ENCODE measurements at regions not wholly inside any gene's neighbourhood (a gene's known extent, or its start where the extent isn't known, plus 50 kb on each side); places are given as distances from the start of the nearest gene placed in this dataset.

DNA sequence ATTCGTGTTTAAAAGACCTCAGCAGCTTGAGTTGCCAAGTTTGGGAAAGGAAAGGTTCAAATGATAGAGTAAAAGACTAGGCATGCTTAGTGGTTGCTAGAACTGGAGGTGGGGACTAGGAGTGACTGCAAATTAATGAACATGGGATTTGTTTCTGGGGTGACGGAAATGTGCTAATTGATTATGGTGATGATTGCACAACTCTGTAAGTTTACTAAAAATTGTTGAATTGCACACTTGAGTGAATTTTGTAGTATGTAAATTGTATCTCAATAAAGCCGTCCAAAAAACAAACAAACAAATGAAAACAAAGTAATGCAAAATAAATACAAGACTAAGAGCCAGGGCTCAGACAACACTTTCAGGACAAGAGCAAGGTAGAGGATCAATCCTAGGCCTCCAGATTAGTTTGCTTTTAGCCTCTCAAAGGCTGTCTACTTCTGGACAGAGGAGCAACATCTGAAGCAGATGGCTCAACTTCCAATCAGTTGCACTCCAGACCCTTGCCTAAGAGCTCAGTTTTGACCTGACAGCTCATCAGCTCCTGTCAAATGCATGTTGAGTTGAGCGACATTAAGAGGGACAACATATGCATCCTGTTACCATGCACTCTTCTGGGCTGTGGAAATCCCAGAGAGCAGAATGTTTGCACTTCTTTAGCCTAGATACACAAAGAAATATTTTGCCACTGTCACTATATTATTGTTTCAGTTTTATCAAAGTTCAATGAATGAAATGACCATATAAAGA lies 111.2 kb upstream of the ASIC2 start:
- no peak for DNase-seq

DNA sequence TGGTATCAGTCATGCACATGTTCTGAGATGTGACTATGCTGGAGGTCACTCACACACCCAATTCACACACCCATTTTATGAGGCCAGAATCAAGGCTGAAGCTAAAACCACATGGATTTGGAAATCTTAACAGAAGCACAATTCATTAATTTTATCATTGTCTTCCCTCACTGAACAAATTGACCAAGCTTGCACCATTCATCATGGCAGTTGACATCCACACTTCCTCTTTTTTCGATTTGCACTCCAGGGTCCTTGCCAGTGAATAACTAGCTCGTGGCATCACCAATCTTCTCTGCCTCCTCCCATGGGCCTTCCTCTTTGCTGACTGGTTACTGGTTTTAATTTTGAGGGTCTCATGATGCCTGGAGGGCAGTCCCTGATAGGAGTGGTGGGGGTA lies 123.0 kb upstream of the ASIC2 start:
- no peak for DNase-seq

DNA sequence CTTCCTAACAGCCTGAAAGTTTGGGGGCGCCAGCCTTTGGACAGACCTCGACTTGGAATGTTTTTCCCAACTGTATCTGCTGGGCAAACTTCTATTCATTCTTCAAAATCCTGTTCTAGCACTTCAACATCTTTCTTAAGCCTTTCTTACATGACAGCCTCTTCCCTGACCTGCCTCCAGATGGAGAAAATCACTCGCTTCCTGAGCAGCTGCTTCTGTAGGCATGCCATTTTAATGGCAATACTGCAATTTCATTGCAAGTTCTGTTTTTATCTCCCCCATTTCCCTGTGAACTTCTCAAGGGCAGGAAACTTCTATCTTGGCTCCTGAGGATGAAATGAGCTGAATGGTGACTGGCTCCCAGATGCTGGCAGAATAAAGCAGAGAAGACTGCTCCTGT lies 128.8 kb upstream of the ASIC2 start:
- no peak for DNase-seq

DNA sequence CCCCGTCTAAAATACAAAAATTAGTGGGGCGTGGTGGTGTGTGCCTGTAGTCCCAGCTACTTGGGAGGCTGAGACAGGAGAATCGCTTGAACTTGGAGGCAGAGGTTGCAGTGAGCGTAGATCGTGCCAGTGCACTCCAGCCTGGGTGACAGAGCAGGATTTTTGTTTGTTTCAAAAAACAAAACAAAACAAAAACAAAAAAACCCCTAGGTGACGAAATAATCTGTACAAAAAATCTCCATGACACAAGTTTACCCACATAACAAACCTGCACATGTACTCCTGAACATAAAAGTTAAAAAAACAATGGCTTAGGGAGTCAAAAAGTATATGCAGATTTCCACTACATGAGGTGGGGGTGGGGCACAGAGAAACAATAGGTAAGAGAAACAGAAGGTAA lies 140.5 kb upstream of the ASIC2 start:
- DNase-seq, result no peak

DNA sequence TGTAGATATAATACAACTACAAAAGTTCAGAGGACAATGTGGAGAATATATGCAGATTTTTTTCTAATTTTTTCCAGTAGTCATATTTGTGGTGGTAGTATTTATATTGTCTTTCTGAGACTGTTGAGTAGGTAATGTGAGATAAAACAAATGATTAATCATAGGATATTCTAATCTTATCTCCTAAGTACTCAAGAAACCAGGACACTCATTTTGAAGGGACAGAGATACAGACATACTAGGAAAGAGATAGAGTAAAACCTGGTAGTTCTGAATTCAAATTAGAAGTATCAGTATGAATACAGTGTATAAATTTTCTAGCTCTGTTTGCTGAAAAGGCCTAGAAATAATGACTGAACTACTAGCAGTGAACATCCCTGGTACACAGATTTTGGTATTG lies 141.7 kb upstream of the ASIC2 start:
- no peak for DNase-seq

DNA sequence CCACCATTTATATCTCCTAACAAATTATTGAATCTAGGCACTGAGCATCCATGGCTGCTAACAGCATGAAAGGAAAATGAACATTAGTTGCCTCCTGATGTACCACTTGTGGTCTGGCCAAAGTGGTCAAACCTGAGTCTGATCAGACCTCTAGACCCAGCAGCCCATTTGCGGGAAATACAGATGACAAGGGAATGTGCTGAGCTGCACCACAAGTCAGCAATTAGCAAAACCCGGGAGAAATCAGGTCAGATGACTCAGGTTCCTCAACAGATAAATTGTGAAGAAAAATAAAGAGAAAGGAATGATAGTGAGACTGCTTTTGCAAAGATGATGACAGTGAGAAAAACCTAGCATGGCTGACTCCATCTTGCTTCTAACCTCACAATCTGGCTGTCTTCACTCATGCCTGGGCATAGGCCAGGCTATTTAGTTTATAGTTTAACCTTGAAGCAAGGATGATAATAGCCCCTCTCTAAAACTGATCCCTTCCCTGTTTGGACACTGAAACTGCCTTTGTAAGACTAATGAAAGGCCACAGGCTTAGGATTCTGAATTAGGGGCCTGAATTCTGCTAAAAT lies 142.7 kb upstream of the ASIC2 start:
- DNase-seq, result no peak

DNA sequence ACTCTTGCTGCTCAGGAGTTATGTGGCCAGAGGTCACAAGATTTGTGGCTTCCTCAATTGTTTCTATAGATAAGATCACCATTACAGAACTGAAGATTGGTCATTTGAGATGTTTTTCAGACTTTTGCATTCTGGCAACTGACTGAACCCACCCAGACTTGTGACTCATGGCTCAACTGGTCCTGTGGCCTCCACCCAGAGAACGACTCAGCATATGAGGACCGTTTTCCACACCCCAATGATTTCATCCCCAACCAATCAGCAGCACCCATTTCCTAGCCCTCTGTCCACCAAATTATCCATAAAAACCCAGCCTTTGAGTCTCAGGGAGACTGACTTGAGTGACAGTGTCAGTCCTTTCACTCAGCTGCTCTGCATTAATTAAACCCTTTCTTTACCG lies 143.2 kb upstream of the ASIC2 start:
- DNase-seq, result no peak

DNA sequence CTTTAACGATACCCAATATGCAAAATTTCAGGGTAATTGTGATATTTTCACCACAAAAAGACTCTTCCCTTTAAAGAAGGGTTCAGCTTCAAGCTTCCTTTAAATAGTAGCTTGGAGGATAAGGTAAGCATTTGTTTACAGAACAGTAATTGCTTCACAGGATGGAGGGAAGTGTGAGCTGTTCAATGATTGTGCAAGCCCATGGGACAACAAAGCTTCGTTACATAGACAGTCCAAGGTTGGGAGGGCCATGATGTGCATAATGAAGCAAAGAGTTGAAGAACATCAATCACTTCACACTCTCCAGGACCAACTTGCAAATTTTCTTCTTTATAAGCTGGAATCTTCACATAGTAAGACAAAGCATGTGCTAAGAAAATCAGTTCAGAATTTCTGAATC lies 145.0 kb upstream of the ASIC2 start:
- no peak for DNase-seq

DNA sequence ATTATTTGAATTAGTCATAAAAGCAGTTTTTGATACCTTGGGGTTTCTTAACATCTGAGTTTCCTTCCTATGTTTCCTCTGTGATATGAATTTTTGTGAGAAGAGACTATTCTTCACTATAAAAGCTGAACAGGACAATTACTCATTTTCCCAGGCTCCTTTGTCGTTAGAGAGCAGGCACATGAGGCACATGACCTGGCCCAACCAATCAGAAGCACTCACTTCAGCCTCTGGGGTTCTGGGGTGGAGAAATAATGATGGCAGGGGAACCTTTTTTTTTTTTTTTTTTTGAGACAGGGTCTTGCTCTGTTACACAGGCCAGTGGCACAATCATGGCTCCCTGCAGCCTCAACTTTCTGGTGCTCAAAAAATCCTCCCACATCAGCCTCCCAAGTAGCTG lies 145.5 kb upstream of the ASIC2 start:
- DNase-seq, result no peak

DNA sequence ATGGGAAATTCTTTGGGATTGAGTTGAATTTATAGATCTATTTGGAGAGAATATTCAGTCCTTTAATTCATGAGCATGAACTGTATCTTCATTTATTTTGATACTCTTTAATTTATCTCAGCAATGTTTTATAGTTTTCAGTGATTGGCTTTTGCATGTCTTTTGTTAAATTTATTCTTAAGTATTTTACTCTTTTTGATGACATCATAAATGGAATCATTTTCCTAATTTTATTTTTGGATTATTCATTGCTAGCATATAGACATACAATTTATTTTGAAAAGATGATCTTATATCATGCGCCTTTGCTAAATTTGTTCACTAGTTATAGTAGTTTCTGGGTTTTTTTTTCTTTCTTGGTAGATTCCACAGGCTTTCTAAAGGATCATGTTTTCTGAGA lies 149.2 kb upstream of the ASIC2 start:
- no peak for DNase-seq

DNA sequence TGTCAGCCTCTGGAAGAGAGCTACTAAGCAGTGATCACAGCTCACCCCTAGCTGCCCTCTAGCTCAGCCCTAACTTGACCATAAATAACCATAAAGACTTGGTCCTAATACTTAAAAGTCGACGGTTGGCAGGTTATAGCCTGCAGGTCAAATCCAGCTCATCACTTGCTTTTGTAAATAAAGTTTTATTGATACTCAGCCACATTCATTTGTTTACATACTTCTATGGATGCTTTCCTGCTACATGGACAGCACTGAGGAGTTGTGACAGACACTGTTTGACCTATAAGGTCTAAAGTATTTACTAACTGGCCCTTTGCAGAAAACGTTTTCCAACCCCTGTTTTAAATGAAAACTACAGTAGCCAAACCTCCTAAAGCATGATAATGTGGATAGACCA lies 151.6 kb upstream of the ASIC2 start:
- no peak for DNase-seq

DNA sequence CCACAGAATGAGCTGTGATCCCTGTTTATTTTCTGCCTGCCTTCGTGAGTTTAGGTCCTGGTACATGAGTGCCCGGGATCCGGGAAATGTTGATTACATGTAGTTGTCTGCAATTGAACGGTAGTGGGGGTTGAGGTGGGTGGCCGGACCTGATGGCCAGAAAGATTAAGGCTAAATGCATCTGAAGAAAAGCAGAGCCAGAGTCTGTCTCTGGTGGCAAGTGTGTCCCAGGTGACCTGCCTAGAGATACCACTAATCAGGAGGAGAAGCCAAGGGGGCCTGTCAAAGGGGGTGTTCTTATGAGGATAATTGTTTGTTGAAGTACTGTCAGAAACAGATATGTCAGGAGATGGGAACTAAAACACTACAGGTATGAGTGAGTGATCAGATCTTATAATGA lies 154.0 kb upstream of the ASIC2 start:
- no peak for DNase-seq

DNA sequence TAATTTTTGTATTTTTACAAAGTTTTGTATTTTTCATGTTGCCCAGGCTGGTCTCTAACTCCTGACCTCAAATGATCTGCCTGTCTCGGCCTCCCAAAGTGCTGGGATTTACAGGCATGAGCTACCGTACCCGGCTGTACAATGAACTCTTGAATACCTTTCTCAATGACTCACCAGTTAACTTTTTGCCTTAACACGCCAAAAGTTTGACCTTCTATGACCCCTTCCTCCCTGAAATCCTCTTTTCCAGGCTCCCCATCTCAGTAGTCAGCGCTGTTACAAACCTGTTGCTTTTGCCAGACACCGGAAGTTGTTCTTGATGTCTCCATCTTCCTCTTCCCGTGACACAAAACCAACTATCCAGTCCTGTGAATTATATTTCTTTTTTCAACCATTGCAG lies 158.1 kb upstream of the ASIC2 start:
- DNase-seq, result no peak

DNA sequence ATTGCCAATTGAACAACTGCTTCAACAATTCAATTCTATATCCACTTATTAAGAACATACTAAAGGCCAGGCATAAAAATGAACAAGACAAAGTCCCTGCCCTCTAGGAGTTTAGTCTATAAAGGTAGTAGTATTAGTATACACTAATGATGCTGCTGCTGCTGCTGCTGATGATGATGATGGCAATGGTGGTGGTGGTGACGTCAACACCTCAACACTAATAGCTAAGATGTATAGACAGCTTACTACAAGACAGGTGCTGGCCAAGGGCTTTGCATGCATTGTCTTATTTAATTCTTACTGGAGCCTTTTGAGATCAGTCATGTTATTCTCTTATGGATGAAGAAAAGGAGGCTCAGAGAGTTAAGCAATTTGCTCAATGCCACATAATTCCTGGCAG lies 164.4 kb upstream of the ASIC2 start:
- DNase-seq, result no peak

DNA sequence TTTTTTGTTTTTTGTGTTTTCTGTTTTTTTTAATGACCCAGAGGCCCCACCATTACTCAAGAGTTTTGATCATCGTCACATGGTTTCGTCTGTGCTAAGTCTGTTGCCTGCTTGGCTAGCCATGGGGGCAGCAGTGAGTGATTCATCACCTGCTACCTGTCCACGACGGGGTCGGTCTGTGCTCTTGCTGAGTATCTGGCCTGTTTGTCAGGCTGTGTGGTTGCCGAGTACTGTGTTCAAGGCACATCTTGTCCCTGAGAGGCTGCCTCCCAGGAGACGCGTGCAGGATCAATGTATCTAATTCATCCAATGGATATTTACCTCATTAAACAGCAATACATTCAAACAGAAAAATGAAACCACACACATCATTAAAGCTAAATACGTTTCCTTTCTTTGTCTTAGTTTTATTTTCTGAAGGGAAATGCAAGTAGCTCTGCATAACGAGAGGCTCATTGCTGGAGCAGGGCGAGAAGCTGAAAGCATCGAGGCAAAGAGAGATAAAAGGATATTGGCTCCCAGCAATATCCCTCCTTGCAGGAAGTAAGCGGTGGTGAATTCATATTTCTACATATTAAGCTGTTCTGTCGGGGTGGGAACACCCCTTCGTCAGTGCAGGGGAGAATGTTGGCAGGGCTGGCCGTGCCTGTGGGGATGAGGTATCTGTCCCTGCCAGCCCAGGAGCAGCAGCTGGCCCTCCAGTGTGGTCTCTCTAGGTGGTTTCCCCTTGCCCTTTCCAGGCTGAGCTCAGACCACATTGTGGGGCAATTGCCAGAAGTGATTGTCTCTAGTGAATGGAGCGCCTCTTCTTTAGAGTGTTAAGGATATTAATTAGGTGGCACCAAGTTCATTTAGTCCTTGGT lies 166.2 kb upstream of the ASIC2 start:
- DNase-seq, result no peak

DNA sequence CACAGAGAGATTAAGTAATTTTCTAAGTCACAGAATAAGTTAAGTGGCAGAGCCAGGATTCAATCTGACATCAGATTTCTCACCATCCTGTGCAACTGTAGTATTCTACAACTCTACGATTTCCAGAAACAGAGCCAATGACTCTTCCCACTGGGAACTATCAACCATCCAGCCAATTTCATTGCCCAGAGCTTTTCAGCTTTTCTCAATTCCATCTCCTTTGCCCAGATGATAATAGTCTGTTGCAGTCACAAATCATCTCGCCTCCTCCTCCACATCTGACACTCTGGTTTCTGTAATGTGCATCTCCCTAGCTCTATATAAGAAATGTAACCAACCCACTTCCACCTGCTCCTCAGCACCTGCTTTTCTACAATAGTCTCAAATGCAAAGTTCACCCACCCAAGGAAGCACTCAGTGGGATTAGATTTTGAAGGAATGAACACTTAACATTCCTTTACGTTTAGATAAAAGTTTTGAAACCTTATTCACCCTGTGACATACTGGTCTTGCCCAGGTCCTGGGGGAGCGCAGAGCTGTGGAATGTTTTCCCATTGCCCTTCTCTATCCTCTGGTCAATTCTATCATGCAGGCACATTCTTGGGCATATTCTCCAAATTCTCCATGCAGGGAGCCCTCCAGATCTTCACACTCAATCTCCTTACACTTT lies 167.8 kb upstream of the ASIC2 start:
- DNase-seq, result peak in 1 of 2 donors; percentile 10

DNA sequence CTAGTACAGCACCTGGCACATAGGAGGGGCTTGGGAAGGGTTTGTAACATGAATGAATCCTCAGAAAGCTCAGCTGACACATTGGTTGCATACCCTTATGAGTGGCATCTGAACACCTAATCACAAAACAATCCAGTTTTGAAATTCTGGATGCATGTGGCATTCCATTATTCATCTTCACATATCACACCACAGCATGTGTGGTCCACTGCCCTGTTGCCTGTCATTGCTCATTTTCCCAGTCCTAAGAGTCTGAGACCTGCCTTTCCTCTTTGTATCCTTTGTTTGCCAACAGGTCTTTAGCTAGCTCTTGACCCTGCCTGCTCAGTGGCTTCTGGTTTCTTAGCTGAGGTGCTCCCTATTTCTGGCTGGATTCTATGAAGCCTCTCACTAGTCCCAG lies 170.8 kb upstream of the ASIC2 start:
- DNase-seq, result no peak

DNA sequence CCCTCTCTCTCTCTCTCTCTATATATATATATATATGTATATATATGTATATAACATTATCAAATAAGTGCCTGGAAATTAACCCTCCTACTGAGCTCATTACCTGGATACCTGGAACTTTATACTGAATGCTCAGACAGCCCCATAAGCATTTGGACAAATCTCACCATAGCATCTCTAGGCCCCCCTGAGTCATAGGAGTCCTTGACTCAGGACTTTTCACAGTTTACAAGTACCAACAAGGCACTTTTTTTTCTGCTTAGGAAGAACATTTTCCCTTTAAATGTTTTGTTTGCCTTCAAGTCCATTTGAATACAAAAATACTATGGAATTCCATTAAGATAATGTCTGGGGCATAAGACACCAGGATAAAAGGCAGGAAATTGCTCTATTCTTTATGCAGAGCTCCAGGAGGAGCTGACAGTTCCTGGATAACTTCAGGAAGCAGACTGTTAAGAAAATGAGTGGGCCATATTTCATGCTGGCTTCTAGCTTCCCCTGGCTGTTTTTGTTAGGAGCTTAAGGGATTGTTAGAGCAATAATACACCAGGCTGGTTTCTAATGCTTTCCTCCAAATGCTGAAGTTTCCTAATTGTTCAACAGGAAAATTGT lies 171.7 kb upstream of the ASIC2 start:
- no peak for DNase-seq

DNA sequence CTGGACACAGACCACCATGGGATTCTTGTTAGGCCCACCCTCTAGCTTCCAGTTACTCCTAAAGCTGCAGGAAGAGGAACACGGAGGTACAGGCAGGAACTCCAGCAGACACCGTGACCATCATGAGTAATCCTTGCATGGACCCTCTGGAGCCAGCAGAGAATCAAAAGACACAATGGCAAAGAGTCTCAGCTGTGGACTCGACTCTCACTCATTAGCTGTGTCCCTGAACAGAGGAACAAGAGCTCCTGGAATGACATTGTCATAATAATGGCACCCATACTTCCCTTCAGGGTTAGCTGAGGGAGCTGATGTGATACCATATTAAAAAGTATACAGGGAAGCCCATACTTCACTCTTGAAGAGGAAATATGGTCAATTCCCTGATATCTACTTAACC lies 176.3 kb upstream of the ASIC2 start:
- no peak for DNase-seq

DNA sequence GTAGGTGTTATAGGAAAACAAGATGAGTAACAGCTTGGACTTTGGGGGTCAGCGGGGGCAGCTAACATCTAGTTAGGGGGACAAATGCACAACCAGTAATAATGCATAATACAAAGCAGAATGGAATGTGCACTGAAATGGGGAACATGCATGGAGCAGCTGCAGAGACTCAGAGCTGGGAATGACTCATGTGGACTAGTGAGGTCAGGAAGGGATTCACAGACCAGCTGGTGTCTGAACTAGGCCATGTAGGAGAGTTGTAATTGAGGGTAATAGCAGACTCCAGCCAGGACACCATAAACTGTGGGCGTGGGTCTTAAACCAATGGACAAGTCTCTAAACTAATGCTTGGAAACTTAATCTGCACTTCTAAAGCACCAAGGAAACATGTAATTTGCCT lies 176.8 kb upstream of the ASIC2 start:
- DNase-seq, result no peak

DNA sequence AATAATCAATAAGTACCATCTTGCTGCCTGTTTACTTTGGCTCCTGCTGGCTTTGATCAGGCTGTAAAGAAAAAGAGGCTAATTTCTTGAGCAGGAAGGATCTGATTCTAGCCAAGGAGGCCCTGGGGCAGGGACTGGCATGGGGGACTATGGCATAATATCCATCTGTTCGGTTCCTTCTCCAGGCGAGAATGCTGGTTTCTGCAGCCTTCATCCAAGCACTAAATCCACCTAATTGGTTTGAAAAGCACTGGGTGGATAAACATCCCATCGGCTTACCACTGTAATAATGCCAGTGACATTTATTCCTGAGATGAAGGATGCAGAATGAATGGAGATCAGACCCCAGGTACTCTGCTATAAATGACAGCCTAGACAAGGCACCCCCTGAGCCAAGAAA lies 180.0 kb upstream of the ASIC2 start:
- no peak for DNase-seq

DNA sequence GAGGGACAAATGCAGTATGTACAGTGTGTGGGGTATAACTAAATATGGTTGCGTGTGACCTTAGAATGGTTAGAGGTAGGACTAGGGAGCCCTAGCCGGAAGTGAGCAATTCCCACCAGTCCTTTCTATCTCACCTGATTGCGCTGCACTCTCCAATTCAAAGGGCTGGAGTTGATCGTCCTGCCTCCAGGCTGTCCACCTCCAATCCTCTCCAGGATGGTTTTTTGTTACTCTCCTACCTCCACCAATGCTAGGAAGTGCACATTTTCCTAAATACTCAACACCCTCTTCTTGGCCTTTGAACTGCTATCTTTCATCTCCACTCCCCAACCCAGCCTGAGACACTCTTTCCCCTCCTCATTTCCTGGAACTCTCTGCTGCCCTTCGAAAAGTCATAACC lies 181.7 kb upstream of the ASIC2 start:
- no peak for DNase-seq

DNA sequence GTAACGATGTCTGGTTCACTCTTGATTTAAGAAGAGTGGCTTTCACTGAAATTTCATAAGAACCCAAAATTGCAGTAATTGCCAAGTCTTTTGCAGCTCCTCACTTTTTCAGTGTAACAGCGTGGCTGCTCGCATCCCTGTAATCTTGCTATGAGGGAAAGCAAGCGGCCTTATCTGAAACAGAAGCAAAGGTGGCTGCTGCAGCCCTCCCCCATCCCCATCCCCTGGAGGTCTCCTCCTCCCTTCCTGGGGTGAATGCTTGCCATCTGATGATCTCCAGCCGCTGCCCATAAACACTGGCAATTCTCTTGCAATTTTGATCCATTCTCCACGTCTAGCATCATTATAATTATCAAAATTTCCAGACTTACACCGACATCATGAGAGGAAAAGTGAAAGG lies 182.5 kb upstream of the ASIC2 start:
- no peak for DNase-seq

Measured in hippocampal formation (tissue), 2 donors.